ENCODE measurements at regions not wholly inside any gene's neighbourhood (a gene's known extent, or its start where the extent isn't known, plus 50 kb on each side); places are given as distances from the start of the nearest gene placed in this dataset.

DNA sequence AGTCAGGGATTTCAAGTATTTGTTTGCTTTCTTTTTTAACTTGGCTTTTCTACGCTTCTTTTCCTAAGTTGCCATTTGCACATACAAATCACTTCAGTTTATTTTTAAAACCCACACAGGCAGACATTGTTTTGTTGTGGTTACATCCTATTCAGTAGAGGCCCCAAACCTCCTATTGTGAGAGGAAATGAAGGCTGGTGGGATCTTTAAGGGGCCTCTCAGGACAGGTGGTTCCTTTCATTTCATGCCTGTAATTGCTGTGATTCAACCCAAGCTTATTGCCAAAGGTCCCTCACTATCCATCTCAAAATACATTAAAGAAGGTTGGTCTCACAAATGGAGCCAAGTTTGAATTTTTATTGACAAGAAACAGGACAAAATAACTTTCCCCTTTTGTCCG is 257.1 kb downstream of the ADAMTS20 start:
- TF ChIP-seq, protein P1, sequence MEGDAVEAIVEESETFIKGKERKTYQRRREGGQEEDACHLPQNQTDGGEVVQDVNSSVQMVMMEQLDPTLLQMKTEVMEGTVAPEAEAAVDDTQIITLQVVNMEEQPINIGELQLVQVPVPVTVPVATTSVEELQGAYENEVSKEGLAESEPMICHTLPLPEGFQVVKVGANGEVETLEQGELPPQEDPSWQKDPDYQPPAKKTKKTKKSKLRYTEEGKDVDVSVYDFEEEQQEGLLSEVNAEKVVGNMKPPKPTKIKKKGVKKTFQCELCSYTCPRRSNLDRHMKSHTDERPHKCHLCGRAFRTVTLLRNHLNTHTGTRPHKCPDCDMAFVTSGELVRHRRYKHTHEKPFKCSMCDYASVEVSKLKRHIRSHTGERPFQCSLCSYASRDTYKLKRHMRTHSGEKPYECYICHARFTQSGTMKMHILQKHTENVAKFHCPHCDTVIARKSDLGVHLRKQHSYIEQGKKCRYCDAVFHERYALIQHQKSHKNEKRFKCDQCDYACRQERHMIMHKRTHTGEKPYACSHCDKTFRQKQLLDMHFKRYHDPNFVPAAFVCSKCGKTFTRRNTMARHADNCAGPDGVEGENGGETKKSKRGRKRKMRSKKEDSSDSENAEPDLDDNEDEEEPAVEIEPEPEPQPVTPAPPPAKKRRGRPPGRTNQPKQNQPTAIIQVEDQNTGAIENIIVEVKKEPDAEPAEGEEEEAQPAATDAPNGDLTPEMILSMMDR (tag by site-specific recombination; IDR thresholded peaks at IDR 0.05) = no peak
- no peak for TF ChIP-seq YY1 (tag by site-specific recombination; IDR thresholded peaks at IDR 0.05)
